PC-3 (cell line): ENCODE measurements at regions not wholly inside any gene's neighbourhood (a gene's known extent, or its start where the extent isn't known, plus 50 kb on each side); places are given as distances from the start of the nearest gene placed in this dataset.
"Not testable (repeated sequence)": the region's sequence is repeated elsewhere in the genome, so short reads cannot be mapped to it uniquely, and the experiment has no call there.

Experiments used
- ATAC-seq: fragments of 200-7000 bp; cut with Tn5 transposase; 2 replicates; pipeline ENCODE4 v1.9.1; 2020; ENCODE audit warnings: mild to moderate bottlenecking, moderate library complexity
- BruUV-seq: library from RNA; stranded (reverse); fragments of 400-500 nt; replicated peaks from 2 replicates; lab custom pipeline; 2021; lab: Mats Ljungman, UMichigan
- CTCF ChIA-PET: fragments of 300-600 bp; sonication (Branson Sonifier 250); formaldehyde crosslinking; loops from one replicate; lab custom pipeline; 2022; ENCODE audit warnings: antibody characterized with exemption; lab: Charles Lee
- POLR2A ChIA-PET: fragments of 300-600 bp; sonication (Branson Sonifier 250); formaldehyde crosslinking; loops from one replicate; lab custom pipeline; 2022; ENCODE audit warnings: antibody characterized with exemption; ENCODE audit not compliant: unreplicated experiment; lab: Charles Lee
- DNase-seq: peaks from one replicate; pipeline ENCODE4 v3.0.0-alpha.2; 2015
- H2AFZ ChIP-seq: fragments of 300-600 bp; sonication (generic); 2 replicates; pipeline ENCODE4 v1.6.0; 2016; ENCODE audit warnings: antibody characterized with exemption, low read length
- H3F3A ChIP-seq: fragments of 300-600 bp; sonication (generic); one replicate; pipeline ENCODE4 v1.6.0; 2017; ENCODE audit warnings: antibody characterized with exemption, low read length, control low read depth, mild to moderate bottlenecking; ENCODE audit not compliant: unreplicated experiment
- H3K27ac ChIP-seq: fragments of 300-600 bp; sonication (generic); 2 replicates; pipeline ENCODE4 v1.5.1; 2016; ENCODE audit warnings: mild to moderate bottlenecking, low read length
- H3K27me3 ChIP-seq: fragments of 300-600 bp; sonication (generic); 2 replicates; pipeline ENCODE4 v1.6.1; 2016; ENCODE audit warnings: low read length, mixed read lengths
- H3K36me3 ChIP-seq: fragments of 300-600 bp; sonication (generic); 2 replicates; pipeline ENCODE4 v1.6.1; 2016; ENCODE audit warnings: low read depth, mixed run types, low read length, mixed read lengths
- H3K4me1 ChIP-seq: fragments of 300-600 bp; sonication (generic); 2 replicates; pipeline ENCODE4 v1.5.1; 2016; ENCODE audit warnings: low read length; ENCODE audit not compliant: insufficient read depth
- H3K4me2 ChIP-seq: fragments of 300-600 bp; sonication (generic); 2 replicates; pipeline ENCODE4 v1.6.0; 2016; ENCODE audit warnings: low read length
- H3K4me3 ChIP-seq: fragments of 300-600 bp; sonication (generic); 2 replicates; pipeline ENCODE4 v1.5.1; 2016; ENCODE audit warnings: mild to moderate bottlenecking, low read length, mixed read lengths
- H3K79me2 ChIP-seq: fragments of 300-600 bp; sonication (generic); 2 replicates; pipeline ENCODE4 v1.6.1; 2017; ENCODE audit warnings: low read length, mixed read lengths
- H3K9ac ChIP-seq: fragments of 300-600 bp; sonication (generic); 2 replicates; pipeline ENCODE4 v1.6.0; 2016; ENCODE audit warnings: mild to moderate bottlenecking, low read length
- H3K9me2 ChIP-seq: fragments of 300-600 bp; sonication (generic); replicated peaks from 2 replicates; pipeline ENCODE4 v1.6.1; 2016; ENCODE audit warnings: mixed run types, low read length, mixed read lengths
- H3K9me3 ChIP-seq: fragments of 300-600 bp; sonication (generic); 2 replicates; pipeline ENCODE4 v1.6.1; 2016; ENCODE audit warnings: low read length, mixed read lengths
- H4K20me1 ChIP-seq: fragments of 300-600 bp; sonication (generic); 2 replicates; pipeline ENCODE4 v1.6.1; 2016; ENCODE audit warnings: low read length, mixed read lengths
- intact Hi-C: fragments of 100-400 bp; cut with micrococcal nuclease; formaldehyde crosslinking; loops from 2 replicates; pipeline ENCODE4 v1.9.0; 2023

GRCh38 chr12:9446883-9447761 lies 160.6 kb downstream of the KLRB1 start:
- CTCF ChIA-PET, DNase-seq, H2AFZ ChIP-seq, H3K27ac ChIP-seq, H3K36me3 ChIP-seq, H3K9me2 ChIP-seq, H3K27me3 ChIP-seq, H3K79me2 ChIP-seq, H3F3A ChIP-seq, H3K9me3 ChIP-seq, H3K4me1 ChIP-seq, POLR2A ChIA-PET, intact Hi-C loops, H4K20me1 ChIP-seq, BruUV-seq: not testable (repeated sequence)
- H3K9ac ChIP-seq, result peak overlapping the region; percentile 74
- peak overlapping the region; percentile 78 for H3K4me3 ChIP-seq
- ATAC-seq, result peak; percentile 3; the same call in 1 of the 2 replicates
- H3K4me2 ChIP-seq, result peak overlapping the region; percentile 90

- H2AFZ ChIP-seq, H3K79me2 ChIP-seq, CTCF ChIA-PET, POLR2A ChIA-PET, H3K27ac ChIP-seq, H3K27me3 ChIP-seq, ATAC-seq, H3K9me2 ChIP-seq, H4K20me1 ChIP-seq, H3K36me3 ChIP-seq, H3K9me3 ChIP-seq, H3K4me1 ChIP-seq, BruUV-seq, H3K4me2 ChIP-seq, H3F3A ChIP-seq, H3K9ac ChIP-seq, intact Hi-C loops, DNase-seq, H3K4me3 ChIP-seq: not testable (repeated sequence)
Measured at GRCh38 chr12:9440428-9440827, 167.3 kb downstream of the KLRB1 start.

GRCh38 chr12:9435682-9436081 lies 172.0 kb downstream of the KLRB1 start:
- H3K36me3 ChIP-seq, H3K27me3 ChIP-seq, BruUV-seq, H3K27ac ChIP-seq, H3K4me1 ChIP-seq, H3K9me3 ChIP-seq, H3K9ac ChIP-seq, H3K9me2 ChIP-seq, POLR2A ChIA-PET, H2AFZ ChIP-seq, CTCF ChIA-PET, H3K79me2 ChIP-seq, H3K4me3 ChIP-seq, intact Hi-C loops, ATAC-seq, H3K4me2 ChIP-seq, H3F3A ChIP-seq, DNase-seq, H4K20me1 ChIP-seq: not testable (repeated sequence)

- POLR2A ChIA-PET, H3K27ac ChIP-seq: not testable (repeated sequence)
Measured at GRCh38 chr12:9430385-9430784, 177.3 kb downstream of the KLRB1 start.

GRCh38 chr12:9428856-9429255 lies 178.9 kb downstream of the KLRB1 start:
- intact Hi-C loops, H3K36me3 ChIP-seq, CTCF ChIA-PET, H3K27me3 ChIP-seq, H2AFZ ChIP-seq, ATAC-seq, H4K20me1 ChIP-seq, BruUV-seq, H3K4me1 ChIP-seq, H3K79me2 ChIP-seq, H3K9ac ChIP-seq, DNase-seq, H3K9me3 ChIP-seq, POLR2A ChIA-PET, H3F3A ChIP-seq, H3K4me3 ChIP-seq, H3K4me2 ChIP-seq, H3K27ac ChIP-seq, H3K9me2 ChIP-seq: not testable (repeated sequence)

More at GRCh38 chr12:9430385-9430784, 177.3 kb downstream of the KLRB1 start:
- intact Hi-C loops, H3K9me3 ChIP-seq, DNase-seq, H3K9me2 ChIP-seq, CTCF ChIA-PET, H3K27me3 ChIP-seq, ATAC-seq, H3K9ac ChIP-seq, H4K20me1 ChIP-seq, H3F3A ChIP-seq, BruUV-seq, H2AFZ ChIP-seq, H3K36me3 ChIP-seq, H3K4me1 ChIP-seq, H3K79me2 ChIP-seq, H3K4me3 ChIP-seq, H3K4me2 ChIP-seq: not testable (repeated sequence)

- H3K27ac ChIP-seq, H4K20me1 ChIP-seq, H3K4me2 ChIP-seq, H3F3A ChIP-seq, H2AFZ ChIP-seq, intact Hi-C loops, ATAC-seq, H3K27me3 ChIP-seq, H3K36me3 ChIP-seq, H3K79me2 ChIP-seq, H3K9ac ChIP-seq, DNase-seq, POLR2A ChIA-PET, H3K9me3 ChIP-seq, H3K4me1 ChIP-seq, H3K4me3 ChIP-seq, CTCF ChIA-PET, H3K9me2 ChIP-seq, BruUV-seq: not testable (repeated sequence)
Measured at GRCh38 chr12:9425429-9425828, 182.3 kb downstream of the KLRB1 start.
